Transverse colon (tissue), 3 donors: ENCODE measurements at regions not wholly inside any gene's neighbourhood (a gene's known extent, or its start where the extent isn't known, plus 50 kb on each side); places are given as distances from the start of the nearest gene placed in this dataset.

Experiments used
- CTCF ChIP-seq, 5 experiments: fragments of 200-600 bp in 3 of 5; fragments of 450-650 bp in 2 of 5; sonication (generic) in 3 of 5; IDR thresholded peaks; 1 replicate in 2 of 5; 2 replicates in 3 of 5; pipeline ENCODE4 v1.5.1; 2016 to 2017; ENCODE audit warnings: antibody characterized with exemption in 5 of 5, inconsistent platforms in 3 of 5, mild to moderate bottlenecking in 2 of 5, moderate library complexity in 1 of 5
- EP300 ChIP-seq: sonication (generic); formaldehyde crosslinking; IDR thresholded peaks from one replicate; pipeline ENCODE4 v1.6.1; 2017; ENCODE audit warnings: antibody characterized with exemption, low read depth
- POLR2A ChIP-seq: fragments of 450-650 bp; IDR thresholded peaks from one replicate; pipeline ENCODE4 v1.6.1; 2016; ENCODE audit warnings: antibody characterized with exemption, mild to moderate bottlenecking, moderate library complexity

GRCh38 chr5:1681955-1682354 lies 117.7 kb downstream of the MRPL36 start:
- TF ChIP-seq CTCF (IDR thresholded peaks at IDR 0.05) (no peak), POLR2A (no peak), EP300 (no peak)
